ENCODE measurements at regions not wholly inside any gene's neighbourhood (a gene's known extent, or its start where the extent isn't known, plus 50 kb on each side); places are given as distances from the start of the nearest gene placed in this dataset.
A peak's percentile ranks its signal among the peaks of the same experiment; 100 is the strongest.

GRCh38 chr15:96122077-96123027 is 208.1 kb upstream of the NR2F2 start:
- ATAC-seq, result no peak
- Histone ChIP-seq H3K36me3 (replicated peaks in 1 of 2; ENCODE audit: insufficient read depth in 1 of 2, low read depth in 2 of 2) (no peaks in the 10 kb centered on the region), H3K4me1 (no peaks in the 10 kb centered on the region), H3K9me3 (no peaks in the 10 kb centered on the region), H3K27me3 (no peaks in the 10 kb centered on the region), H3K4me3 (no peak overlapping the region), H3K27ac (no peak overlapping the region)
- intact Hi-C loops (cut with DNase I), result no loop called here
- DNase-seq, result peak in 1 of 4 donors; percentile 9
- TF ChIP-seq, protein P1, sequence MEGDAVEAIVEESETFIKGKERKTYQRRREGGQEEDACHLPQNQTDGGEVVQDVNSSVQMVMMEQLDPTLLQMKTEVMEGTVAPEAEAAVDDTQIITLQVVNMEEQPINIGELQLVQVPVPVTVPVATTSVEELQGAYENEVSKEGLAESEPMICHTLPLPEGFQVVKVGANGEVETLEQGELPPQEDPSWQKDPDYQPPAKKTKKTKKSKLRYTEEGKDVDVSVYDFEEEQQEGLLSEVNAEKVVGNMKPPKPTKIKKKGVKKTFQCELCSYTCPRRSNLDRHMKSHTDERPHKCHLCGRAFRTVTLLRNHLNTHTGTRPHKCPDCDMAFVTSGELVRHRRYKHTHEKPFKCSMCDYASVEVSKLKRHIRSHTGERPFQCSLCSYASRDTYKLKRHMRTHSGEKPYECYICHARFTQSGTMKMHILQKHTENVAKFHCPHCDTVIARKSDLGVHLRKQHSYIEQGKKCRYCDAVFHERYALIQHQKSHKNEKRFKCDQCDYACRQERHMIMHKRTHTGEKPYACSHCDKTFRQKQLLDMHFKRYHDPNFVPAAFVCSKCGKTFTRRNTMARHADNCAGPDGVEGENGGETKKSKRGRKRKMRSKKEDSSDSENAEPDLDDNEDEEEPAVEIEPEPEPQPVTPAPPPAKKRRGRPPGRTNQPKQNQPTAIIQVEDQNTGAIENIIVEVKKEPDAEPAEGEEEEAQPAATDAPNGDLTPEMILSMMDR (IDR thresholded peaks at IDR 0.05), result no peak
- no peak for TF ChIP-seq POLR2A (IDR thresholded peaks at IDR 0.05)
- 78 to 80% methylated on average over 5 of the region's 5 CpGs for WGBS, 2 donors

DNA sequence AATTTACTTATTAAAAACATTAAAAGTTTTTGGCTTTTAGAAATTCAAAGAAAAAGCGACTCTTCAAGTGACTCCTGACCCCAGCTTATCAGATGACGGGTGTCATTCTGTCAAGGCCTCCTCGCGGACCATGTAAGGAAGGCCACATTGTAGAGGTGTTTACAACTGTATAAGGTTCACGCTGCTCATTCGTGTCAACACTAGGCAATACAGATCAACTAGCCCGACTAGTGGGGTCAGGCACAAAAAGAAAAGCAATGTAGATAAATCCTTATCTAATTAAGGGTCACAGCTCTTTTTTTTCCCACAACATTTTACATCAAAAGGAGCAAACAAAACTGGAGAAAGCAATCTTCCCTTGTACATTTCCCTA is 207.5 kb upstream of the NR2F2 start:
- no peak overlapping the region for H3K27ac ChIP-seq
- ATAC-seq, result no peak
- no peaks in the 10 kb centered on the region for H3K9me3 ChIP-seq
- no peaks in the 10 kb centered on the region for H3K36me3 ChIP-seq (replicated peaks in 1 of 2; ENCODE audit: insufficient read depth in 1 of 2, low read depth in 2 of 2)
- intact Hi-C loops (cut with DNase I), result no loop called here
- TF ChIP-seq POLR2A (IDR thresholded peaks at IDR 0.05), result no peak
- TF ChIP-seq, protein P1 (IDR thresholded peaks at IDR 0.05), result no peak
- no peak overlapping the region for H3K4me3 ChIP-seq
- DNase-seq, result no peak
- no peaks in the 10 kb centered on the region for H3K27me3 ChIP-seq
- H3K4me1 ChIP-seq, result no peaks in the 10 kb centered on the region
- WGBS, 2 donors, result 46 to 52% methylated on average over 7 of the region's 7 CpGs

- 70 to 72% methylated on average over 5 of the region's 5 CpGs for WGBS, 2 donors
- DNase-seq (no peak), ATAC-seq (no peak)
- Histone ChIP-seq H3K4me1 (no peaks in the 10 kb centered on the region), H3K27ac (no peak overlapping the region), H3K36me3 (replicated peaks in 1 of 2; ENCODE audit: insufficient read depth in 1 of 2, low read depth in 2 of 2) (no peaks in the 10 kb centered on the region), H3K9me3 (no peaks in the 10 kb centered on the region), H3K27me3 (no peaks in the 10 kb centered on the region), H3K4me3 (no peak overlapping the region)
- intact Hi-C loops (cut with DNase I), result no loop called here
- TF ChIP-seq POLR2A (IDR thresholded peaks at IDR 0.05), result no peak
- TF ChIP-seq, protein P1 (IDR thresholded peaks at IDR 0.05), result no peak
These were observed 206.8 kb upstream of the NR2F2 start for GRCh38 chr15:96123630-96124187.

GRCh38 chr15:96124436-96124835 is 206.1 kb upstream of the NR2F2 start:
- intact Hi-C loops (cut with DNase I), result no loop called here
- no peak overlapping the region for H3K27ac ChIP-seq
- no peaks in the 10 kb centered on the region for H3K4me1 ChIP-seq
- H3K9me3 ChIP-seq, result no peaks in the 10 kb centered on the region
- no peak for ATAC-seq
- no peaks in the 10 kb centered on the region for H3K36me3 ChIP-seq (replicated peaks in 1 of 2; ENCODE audit: insufficient read depth in 1 of 2, low read depth in 2 of 2)
- DNase-seq, result no peak
- no peak overlapping the region for H3K4me3 ChIP-seq
- WGBS, 2 donors, result 95 to 98% methylated on average over 5 of the region's 5 CpGs
- H3K27me3 ChIP-seq, result no peaks in the 10 kb centered on the region
- no peak for TF ChIP-seq POLR2A (IDR thresholded peaks at IDR 0.05)
- TF ChIP-seq, protein P1 (IDR thresholded peaks at IDR 0.05), result no peak

Measured in body of pancreas (tissue), 4 donors.